ENCODE measurements at regions not wholly inside any gene's neighbourhood (a gene's known extent, or its start where the extent isn't known, plus 50 kb on each side); places are given as distances from the start of the nearest gene placed in this dataset.

GRCh38 chr22:22798232-22798616 is 89.4 kb upstream of the IGLL5 start:
- no peak for TF ChIP-seq CTCF (IDR thresholded peaks at IDR 0.05)
- no peak for TF ChIP-seq POLR2A (IDR thresholded peaks at IDR 0.05)

Measured in ovary (tissue), 3 donors.